ENCODE measurements at regions not wholly inside any gene's neighbourhood (a gene's known extent, or its start where the extent isn't known, plus 50 kb on each side); places are given as distances from the start of the nearest gene placed in this dataset.

DNA sequence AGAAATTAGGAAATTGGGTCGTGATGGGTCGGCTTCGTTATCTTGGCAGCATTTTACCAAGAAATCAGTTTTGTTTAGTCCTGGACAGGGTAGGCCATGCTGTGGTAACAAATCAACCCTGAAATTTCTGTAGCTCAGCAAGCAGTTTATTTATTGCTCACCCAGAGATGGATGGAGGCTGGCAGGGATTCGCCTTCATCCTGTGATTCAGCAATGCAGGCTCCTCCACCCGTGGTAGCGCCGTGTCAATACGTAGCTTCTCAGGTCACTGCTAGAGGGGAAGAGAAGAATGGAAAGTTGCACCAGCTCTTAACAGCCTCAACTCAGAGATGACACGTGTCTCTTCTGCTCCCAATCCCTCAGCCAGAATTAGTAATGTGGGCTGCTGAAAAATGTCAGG lies 157.0 kb upstream of the SGK1 start:
- Histone ChIP-seq H3K36me3 (no peaks in the 10 kb centered on the region), H3K27me3 (no peaks in the 10 kb centered on the region), H3K27ac (no peak overlapping the region), H3K9me3 (no peaks in the 10 kb centered on the region), H3K4me3 (no peak overlapping the region), H3K4me1 (no peaks in the 10 kb centered on the region)
- no peak for TF ChIP-seq CTCF (IDR thresholded peaks at IDR 0.05)
- no peak for TF ChIP-seq POLR2A (IDR thresholded peaks at IDR 0.05)
- DNase-seq, result no peak

GRCh38 chr6:134472661-134473060 lies 154.7 kb upstream of the SGK1 start:
- no peaks in the 10 kb centered on the region for H3K4me1 ChIP-seq
- no peaks in the 10 kb centered on the region for H3K9me3 ChIP-seq
- no peak overlapping the region for H3K4me3 ChIP-seq
- no peaks in the 10 kb centered on the region for H3K27me3 ChIP-seq
- H3K36me3 ChIP-seq, result no peaks in the 10 kb centered on the region
- DNase-seq, result no peak
- no peak overlapping the region for H3K27ac ChIP-seq
- TF ChIP-seq POLR2A (IDR thresholded peaks at IDR 0.05), result no peak
- TF ChIP-seq CTCF (IDR thresholded peaks at IDR 0.05), result no peak

DNA sequence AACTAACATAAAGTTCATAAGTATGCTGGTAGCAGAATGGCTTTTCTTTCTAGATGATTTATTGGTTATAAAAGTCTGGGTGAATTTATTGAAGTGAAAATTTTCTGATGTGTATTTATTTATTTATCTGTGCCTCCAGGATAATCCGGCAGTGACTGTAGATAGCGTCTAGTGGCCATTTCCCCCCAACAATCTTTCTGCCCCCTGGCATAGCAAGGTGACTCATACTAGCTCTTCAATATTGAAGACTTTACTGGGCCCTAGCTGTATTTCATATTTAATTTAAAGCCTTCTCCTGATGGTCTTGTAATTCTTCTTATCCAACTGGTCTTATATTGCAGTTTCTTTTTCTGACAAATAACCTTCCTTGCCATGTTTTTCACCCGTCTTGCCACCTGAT lies 154.1 kb upstream of the SGK1 start:
- no peak for TF ChIP-seq POLR2A (IDR thresholded peaks at IDR 0.05)
- no peak for TF ChIP-seq CTCF (IDR thresholded peaks at IDR 0.05)
- DNase-seq, result no peak
- peaks cover 0 to 2% (median 0%) of the 10 kb centered on the region in 4 donors for H3K4me1 ChIP-seq
- no peak overlapping the region for H3K4me3 ChIP-seq
- no peak overlapping the region for H3K27ac ChIP-seq
- no peaks in the 10 kb centered on the region for H3K27me3 ChIP-seq
- H3K36me3 ChIP-seq, result no peaks in the 10 kb centered on the region
- no peaks in the 10 kb centered on the region for H3K9me3 ChIP-seq

- H3K4me3 ChIP-seq, result no peak overlapping the region
Observed at GRCh38 chr6:134470457-134470975, 152.6 kb upstream of the SGK1 start.

DNA sequence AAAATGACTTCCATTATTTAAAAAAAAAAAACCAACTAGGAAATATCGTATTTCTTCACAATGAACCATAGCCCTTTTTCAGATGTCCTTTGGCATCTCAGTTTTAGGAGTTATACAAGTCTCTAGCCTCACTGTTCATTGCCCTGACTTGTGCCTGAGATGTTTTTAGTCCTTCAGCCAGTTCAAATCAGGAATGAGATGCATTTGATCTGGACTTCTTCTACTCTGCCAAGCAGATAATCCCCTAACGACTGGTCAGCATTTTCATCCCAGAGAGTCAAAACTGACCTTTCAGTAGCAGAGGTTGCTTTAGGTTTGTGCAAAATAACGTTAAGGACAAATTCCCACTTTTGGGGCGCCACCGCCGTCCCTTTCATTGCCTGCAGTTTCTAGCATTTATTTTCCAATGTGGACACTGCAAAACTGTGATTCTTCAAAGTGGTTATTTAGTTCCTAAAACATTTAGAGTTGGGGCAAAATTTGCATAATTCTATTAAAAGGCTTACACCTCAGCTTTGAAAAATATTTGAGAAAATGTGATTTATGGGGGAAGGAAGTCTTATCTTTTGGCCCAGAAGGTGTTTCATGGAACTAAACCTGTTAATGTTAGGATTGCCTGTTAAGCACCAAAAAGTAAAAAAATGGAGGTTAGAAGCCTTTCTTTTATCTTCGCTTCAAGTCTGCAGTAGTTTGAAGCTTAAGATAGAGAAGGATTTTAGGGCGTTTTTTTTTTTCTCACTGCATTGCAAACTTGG lies 152.0 kb upstream of the SGK1 start:
- no peak for TF ChIP-seq POLR2A (IDR thresholded peaks at IDR 0.05)
- no peak for TF ChIP-seq CTCF (IDR thresholded peaks at IDR 0.05)
- no peak for DNase-seq
- Histone ChIP-seq H3K4me3 (no peak overlapping the region), H3K27ac (no peak overlapping the region), H3K36me3 (no peaks in the 10 kb centered on the region), H3K27me3 (no peaks in the 10 kb centered on the region), H3K9me3 (no peaks in the 10 kb centered on the region), H3K4me1 (peaks cover 0 to 4% (median 0%) of the 10 kb centered on the region in 4 donors)

More at GRCh38 chr6:134470457-134470975, 152.6 kb upstream of the SGK1 start:
- Histone ChIP-seq H3K27ac (no peak overlapping the region), H3K27me3 (no peaks in the 10 kb centered on the region), H3K4me1 (peaks cover 0 to 4% (median 0%) of the 10 kb centered on the region in 4 donors), H3K36me3 (no peaks in the 10 kb centered on the region), H3K9me3 (no peaks in the 10 kb centered on the region)
- no peak for TF ChIP-seq POLR2A (IDR thresholded peaks at IDR 0.05)
- no peak for TF ChIP-seq CTCF (IDR thresholded peaks at IDR 0.05)
- DNase-seq, result no peak

Data from Peyer's patch (tissue), 4 donors.